Hematopoietic multipotent progenitor cell treated with erythropoietin and hydrocortisone succinate and interleukin-3 and kit ligand, for 15 days (in vitro differentiated cells): ENCODE measurements at regions not wholly inside any gene's neighbourhood (a gene's known extent, or its start where the extent isn't known, plus 50 kb on each side); places are given as distances from the start of the nearest gene placed in this dataset.
"Not testable (repeated sequence)": the region's sequence is repeated elsewhere in the genome, so short reads cannot be mapped to it uniquely, and the experiment has no call there.

Source experiments
- DNase-seq: peaks from one replicate; pipeline ENCODE4 v3.0.0-alpha.2; 2015; ENCODE audit warnings: low spot score

GRCh38 chr5:113652161-113652560 lies 138.7 kb downstream of the YTHDC2 start:
- no peak for DNase-seq

- no peak for DNase-seq
These were observed 141.3 kb downstream of the YTHDC2 start for GRCh38 chr5:113654828-113655227.

DNA sequence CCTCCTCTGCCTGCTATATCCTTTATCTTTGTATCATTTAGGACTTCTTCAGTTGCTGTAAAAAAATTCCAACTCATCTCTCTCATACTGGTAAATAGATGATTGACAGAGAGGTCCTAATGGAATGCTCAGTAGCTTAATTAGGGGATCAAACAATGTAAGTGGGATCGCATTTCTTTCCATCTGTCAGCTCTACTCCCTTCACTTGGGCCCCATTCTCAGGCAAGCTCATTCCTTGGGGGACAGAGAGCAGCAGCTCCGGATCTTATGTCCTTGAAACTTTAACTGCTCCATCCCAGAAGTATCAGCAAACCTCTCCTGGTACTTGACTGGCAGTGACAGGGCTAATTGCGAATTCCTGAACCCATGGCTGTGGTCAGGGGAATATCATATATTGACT lies 146.7 kb downstream of the YTHDC2 start:
- no peak for DNase-seq

GRCh38 chr5:113660706-113661250 lies 147.3 kb downstream of the YTHDC2 start:
- DNase-seq, result no peak

GRCh38 chr5:113663879-113664541 lies 150.5 kb downstream of the YTHDC2 start:
- DNase-seq, result peak; percentile 30

DNA sequence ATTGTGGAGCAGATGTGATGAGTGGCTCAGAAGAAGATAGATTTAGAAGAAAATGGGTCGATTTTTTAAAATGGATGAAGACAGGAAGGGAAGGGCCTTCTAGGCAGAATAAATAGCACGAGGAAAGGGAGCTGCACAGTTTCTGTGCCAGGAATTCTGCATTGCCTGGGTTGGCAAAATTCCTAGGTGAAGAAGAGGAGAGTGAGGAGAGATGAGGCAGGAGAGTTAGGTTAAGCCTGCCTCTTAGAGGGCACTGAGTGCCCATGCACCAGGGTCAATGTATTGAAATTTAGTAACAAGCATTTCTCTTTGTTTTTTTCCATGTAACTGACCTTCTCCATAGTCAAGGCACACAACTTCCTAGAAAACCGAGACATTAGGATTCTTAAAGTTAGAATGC lies 159.5 kb downstream of the YTHDC2 start:
- DNase-seq, result no peak

GRCh38 chr5:113675166-113675565 lies 161.7 kb downstream of the YTHDC2 start:
- no peak for DNase-seq

- no peak for DNase-seq
These were observed 164.7 kb downstream of the YTHDC2 start for GRCh38 chr5:113678202-113678601.

DNA sequence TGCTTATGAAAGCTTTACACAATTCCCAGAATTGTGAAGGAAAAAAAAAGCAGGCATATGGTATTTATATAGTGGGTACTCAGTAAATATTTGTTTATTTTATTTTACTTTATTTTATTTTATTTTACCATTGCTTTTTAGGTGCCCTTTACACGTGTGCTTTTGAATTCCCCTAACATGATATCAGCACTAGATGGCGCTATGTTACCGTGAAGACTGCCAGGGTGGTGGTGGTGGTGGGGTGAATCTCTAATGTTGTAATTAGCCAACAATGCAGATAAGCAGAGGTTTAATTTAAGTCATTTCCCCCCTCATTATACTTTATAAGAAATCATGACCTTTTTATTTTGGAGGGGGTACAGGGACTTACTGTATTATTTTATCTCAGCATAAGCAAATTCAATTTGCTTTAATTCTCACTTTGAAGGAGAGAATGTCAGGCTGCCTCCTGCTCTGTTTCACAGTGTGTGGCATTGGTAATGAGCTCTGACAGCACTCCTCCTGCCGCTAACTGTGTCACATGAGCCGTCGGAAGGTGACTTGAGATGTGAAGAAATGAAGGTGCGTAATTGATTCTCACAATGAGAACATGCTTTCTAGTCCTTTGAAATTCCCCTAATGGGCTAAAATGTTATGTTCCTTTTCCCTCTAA lies 165.6 kb downstream of the YTHDC2 start:
- peak; percentile 27 for DNase-seq

- no peak for DNase-seq
These were observed 167.0 kb downstream of the YTHDC2 start for GRCh38 chr5:113680534-113680933.

DNA sequence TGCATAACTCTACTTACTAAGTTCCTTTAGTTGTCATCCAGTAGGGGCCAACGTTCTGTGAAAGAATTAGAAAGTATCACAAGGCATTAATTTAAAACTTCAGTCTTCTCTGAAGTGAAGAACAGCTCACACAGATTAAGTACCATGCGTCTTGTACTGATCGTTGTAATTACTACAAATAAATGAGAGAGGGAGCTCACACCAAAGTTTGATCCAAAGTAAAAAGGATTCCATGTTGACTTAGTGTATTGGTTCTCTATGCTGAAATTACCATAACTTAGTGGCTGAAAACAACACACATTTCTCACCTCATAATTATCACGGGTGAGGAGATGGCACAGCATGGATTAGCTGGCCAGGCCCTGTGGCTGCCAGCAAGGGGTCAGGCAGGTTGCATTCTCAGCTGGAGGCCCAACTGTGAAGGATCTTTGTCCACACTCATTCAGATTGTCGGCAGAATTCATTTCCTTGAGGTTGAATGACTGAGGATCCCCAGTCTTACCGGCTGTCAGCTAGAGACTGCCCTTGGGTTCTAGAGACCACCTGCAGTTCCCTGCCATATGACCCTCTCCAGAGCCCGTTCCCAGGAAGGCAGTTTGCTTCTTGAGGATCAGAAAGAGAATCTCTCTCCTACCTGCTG lies 169.1 kb downstream of the YTHDC2 start:
- DNase-seq, result no peak

DNA sequence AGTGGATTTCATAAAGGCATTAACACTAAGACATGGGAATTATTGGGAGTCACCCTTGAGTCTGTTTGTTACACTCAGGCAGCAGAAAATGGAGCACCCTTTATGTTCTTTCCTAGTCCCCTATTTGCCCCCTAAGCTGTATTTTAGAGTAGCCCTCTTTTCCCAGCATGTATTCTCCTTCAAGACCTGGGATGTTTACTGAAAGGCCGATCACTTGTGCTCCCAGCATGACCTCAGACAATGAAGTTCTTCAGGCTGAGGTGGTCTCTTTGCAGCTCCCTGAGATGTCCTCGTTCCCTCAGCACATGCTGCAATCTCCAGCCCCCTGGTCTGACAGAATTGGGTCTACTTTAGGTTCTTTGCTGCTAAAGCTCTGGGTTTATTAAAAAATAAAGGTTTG lies 169.7 kb downstream of the YTHDC2 start:
- no peak for DNase-seq

DNA sequence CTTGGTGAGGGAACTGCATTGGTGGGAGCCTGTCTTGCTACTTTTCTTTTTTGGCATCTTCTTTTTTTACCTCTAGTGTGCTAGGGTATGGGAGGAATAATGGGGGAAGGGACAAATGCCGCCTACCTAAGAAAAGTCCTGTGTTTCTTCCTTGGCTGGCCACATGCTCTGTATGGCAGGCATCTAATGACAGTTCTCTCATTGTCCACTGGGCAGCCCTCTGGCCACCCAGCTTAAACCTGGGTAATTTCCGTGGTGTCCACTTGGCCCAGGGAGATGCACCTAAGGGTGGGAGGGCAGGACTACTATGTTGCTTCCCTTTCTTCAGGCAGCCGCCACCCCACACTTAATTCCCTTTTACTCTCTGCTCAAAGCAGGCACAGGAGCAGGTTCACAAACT lies 173.1 kb downstream of the YTHDC2 start:
- no peak for DNase-seq

GRCh38 chr5:113689647-113690046 lies 176.2 kb downstream of the YTHDC2 start:
- DNase-seq, result no peak

- DNase-seq, result no peak
These were observed 179.0 kb downstream of the YTHDC2 start for GRCh38 chr5:113692466-113692865.

GRCh38 chr5:113692891-113693457 lies 179.5 kb downstream of the YTHDC2 start:
- no peak for DNase-seq

DNA sequence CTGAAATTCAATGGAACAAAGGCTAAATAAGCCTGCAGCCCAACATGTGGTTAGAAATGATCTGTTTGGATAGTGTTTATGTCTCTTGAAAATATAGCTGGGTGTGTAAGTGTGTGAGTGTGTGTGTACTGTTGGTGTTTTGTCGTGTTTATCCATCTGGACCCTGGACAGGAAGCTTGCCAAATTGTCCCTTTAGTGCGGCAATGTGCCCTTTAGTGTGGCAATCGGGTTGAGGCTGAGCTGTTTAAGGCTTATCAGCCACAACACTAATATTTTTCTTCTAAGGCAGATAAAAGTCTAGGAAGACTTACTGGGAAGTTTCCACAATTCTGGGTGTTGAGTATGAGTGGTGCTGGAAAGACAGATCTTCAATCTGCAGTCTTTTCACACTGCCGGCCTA lies 180.2 kb downstream of the YTHDC2 start:
- DNase-seq, result no peak

GRCh38 chr5:113694576-113694975 lies 181.1 kb downstream of the YTHDC2 start:
- DNase-seq, result no peak

DNA sequence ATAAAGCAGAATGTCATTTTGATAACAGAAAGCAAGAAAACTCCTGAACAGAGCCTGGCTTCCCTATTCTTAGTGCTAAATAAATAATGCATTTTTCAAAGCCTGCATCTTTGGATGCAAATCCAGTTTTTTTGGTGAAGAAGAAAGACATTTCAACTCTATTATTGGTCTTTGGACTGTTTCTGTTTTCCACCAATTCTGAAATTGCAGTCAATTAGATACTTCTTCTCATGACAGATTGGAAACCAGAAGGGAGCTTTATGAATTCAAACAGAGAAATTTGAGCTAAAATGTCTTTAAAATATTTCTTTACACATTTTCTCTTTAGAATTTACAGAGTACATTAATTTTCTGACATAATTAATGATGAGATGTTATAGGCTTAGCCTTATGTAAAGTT lies 189.8 kb downstream of the YTHDC2 start:
- DNase-seq, result no peak

GRCh38 chr5:113705657-113706056 lies 192.2 kb downstream of the YTHDC2 start:
- no peak for DNase-seq

DNA sequence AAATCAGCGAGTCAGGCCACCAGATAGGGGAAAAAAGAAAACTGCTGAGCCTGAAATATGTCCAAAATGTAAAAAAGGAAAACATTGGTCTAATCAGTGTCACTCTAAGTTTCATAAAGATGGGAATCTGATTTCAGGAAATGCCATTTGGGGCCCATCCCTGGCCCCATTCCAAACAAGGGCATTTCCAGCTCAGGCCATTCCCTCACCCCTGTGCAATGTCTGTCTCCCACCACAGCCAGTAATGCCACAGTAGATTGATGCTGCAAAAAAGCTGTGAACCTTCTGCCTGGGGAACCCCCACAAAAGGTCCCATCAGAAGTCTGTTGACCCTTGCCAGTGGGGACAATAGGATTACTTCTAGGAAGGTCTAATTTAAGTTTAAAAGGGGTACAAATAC lies 199.6 kb downstream of the YTHDC2 start:
- DNase-seq, result no peak

- DNase-seq, result not testable (repeated sequence)
These were observed 202.4 kb downstream of the YTHDC2 start for GRCh38 chr5:113715921-113716320.

DNA sequence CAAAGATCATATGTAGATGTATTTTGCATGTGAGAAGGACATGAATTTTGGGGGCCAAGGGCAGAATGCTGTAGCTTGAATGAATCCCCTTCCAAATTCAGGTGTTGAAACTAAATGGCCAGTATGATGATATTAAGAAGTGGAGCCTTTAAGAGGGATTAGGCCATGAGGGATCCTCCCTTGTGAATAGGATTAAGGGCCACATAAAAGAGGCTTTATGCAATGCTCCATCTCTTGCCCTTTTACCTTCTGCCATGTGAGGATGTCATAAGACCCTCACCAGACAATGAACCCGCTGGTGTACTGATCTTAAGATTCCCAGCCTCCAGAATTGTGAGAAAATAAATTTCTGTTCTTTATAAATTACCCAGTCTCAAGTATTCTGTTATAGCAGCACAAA lies 206.1 kb downstream of the YTHDC2 start:
- no peak for DNase-seq
